Muscle of back (tissue), 3 donors: ENCODE measurements at regions not wholly inside any gene's neighbourhood (a gene's known extent, or its start where the extent isn't known, plus 50 kb on each side); places are given as distances from the start of the nearest gene placed in this dataset.

Source experiments
- DNase-seq, 3 donors: peaks; one replicate each; pipeline versions ENCODE4 v3.0.0 to v3.0.0-alpha.2; 2013

DNA sequence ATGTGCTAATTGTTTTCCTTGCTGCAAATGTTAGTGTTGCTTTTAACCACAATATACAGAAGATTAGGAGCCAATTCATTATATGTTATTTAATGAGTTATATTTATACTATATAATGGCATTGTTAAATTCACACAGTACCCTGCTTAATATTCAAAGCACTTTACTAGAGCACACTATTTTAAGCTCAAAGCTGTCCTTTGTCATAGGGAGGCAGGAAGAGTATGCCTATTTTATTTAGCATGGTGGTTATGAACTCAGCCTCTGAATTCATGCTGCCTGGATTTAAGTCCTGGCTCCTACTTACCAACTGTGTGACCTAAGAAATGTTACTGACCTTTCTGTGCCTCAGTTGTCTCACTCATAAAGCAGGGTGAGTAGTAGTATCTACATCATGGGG, 80.5 kb downstream of the FASTKD2 start:
- no peak for DNase-seq

DNA sequence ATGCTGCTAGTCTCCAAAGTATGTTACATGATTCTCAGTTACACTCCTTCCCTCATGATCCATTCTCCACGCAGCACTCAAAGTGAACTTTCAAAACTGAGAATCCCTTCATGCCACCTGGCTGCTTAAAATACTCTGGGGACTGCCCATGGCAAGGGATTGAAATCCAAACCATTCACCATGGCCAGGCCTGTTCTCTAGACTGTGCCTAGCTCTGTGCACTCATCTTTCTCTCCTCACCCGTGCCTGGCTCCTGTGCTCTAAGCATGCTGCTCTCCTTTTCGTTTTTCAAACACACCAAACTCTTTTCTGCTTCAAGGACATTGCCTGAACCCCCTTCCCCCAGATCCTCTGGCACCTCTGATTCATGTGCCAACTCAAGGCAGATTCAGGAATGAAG, 80.9 kb downstream of the FASTKD2 start:
- no peak for DNase-seq

DNA sequence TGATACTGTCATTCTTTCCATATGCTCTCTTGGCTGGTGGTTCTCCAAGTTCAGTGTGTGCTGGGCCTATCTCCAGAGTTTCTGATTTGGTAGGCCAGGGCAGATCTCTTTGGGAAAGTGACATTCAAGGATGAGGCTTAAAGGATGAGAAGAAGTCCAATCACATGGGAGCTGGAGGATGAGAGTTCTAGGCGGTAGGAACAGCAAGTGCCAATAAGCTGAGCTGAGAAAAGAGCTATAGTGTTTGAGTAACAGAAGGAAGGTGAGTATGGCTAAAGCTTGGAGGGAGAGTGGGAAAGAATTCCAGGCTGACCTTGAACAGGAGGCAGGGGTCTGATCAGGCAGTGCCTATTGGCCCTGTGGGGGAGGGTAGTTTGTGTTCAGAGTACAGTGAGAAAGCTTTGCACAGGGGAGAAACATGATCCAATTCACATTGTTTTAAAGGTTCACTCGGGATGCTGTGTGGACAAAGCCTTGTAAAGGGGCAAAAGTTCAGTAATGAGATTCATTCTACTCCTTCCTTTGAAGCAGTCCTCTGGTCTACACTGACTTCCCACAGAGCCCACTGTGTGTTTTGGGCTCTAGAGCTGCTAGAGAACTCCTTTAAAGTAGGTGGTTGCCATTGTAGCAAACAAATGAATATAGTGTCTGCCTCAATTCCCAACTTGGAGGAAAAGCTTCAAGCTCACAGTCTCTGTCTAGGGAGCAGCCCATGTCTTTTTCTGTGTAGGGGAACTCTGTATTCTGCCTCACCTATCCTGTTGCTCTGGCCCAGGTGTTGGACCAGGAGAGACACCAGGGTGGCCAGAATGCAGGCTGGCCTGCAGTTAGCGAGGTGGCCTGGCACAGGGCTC, 81.8 kb downstream of the FASTKD2 start:
- DNase-seq, result peak; percentile 48 to 81 (median 54)

DNA sequence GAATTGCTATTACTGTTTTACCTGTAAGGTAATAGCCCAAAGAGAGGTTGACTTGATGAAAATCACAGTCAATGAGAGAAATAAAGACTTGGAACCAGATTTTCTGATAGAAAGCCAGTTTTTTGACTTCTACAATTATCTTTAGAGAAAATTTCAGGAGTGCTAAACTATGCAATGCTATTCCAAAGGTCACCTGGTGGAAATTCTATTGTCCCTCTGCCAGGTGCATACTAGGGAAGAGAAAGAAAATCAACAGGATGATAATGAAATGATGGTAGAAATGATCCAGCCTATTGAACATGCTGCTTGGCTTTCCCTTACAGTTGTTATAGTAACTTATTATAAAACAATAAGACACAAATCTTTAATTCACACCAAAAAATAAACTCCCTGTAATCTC, 85.0 kb downstream of the FASTKD2 start:
- DNase-seq, result no peak

DNA sequence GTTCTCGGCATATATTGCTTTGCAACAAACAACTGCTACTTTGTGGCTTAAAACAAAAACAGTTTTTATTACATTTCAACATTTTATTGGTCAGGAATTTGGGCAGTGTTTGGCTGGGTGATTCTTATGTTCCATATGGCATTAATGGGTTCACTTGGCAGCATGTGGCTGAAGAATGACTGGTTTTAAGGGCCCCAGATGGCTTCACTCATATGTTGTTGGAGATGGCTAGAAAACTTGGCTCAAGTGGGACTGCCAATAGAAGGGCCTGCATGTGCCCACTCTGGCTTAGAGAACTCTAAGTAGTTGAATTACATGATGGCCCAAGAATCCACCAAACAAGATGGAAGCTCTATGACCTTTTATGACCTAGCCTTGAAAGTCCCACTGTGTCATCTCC, 86.1 kb downstream of the FASTKD2 start:
- no peak for DNase-seq

DNA sequence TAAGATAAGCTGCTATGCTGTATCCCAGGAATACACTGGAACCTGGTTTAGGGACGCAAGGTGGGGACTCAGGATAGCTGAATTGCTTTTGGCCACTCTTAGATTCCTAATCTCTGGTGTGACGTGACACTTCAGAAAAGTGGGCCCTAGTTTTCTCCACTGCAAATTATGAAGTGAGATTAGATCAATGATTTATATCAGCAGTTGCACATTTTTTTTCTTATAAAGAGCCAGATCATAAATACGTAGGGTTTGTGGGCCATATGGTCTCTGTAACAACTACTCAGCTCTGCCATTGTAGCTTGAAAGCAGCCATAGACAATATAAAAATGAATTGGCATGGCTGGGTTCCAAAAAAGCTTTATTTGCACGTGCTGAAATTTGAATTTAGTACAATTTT, 85.4 kb upstream of the CPO start:
- no peak for DNase-seq

DNA sequence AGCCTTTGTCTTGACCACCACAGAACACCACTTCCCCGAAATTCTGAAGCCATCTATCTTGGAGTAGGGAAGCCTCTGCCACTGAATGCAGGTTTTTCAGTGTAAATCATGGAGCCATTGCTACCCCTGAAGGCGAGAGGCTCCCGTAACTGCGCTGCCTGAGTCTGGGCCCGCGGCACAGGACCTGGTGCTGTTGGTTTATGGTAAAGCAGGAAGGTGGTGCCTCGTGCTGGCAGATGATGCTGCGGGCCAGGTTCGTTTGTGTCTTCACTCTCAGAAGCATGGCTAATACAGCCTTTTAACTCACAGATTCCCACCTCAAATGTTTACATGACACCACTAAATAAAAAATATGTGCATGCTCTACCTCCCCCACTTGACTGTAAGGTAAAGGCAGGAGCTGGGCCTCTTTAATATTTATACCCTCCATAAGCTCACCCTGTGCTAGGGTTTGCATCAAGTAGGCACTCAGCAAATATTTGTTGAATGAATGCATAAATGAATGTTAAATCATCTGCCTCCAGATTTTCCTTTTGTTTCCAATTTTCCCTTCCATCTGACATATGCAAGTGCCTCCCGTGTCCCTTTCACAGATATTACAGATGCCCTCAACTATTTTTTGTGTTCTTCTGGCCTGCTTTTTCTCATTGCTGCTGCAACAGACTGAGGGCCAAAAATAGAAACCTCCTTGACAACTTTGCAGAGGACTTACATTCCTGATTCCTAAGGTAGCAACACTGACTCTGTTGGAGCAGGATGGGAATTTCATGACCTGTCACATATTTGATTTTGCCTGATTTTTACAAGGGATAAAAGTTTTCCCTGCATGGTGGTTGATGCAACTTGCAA, 83.5 kb upstream of the CPO start:
- DNase-seq, result no peak

DNA sequence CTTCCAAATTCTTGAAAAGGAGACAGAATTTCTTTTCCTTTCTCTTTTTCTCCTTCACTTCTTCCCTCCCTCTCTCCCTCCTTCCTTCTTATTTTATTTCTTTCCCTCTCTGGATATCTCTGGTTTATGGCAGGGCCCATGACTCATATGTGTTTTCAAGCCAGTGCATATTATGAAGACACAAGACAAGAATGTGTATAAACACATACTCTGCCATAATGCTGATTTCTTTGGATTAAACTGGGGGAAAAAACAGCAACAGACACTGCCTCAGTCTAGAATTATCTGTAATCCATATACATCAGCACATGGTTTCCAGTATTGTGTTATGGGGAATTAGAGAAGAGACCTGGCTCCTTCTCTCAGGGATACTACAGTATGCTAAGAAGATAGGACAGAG, 82.8 kb upstream of the CPO start:
- peak in 2 of 3 donors; percentile 63 to 73 for DNase-seq

DNA sequence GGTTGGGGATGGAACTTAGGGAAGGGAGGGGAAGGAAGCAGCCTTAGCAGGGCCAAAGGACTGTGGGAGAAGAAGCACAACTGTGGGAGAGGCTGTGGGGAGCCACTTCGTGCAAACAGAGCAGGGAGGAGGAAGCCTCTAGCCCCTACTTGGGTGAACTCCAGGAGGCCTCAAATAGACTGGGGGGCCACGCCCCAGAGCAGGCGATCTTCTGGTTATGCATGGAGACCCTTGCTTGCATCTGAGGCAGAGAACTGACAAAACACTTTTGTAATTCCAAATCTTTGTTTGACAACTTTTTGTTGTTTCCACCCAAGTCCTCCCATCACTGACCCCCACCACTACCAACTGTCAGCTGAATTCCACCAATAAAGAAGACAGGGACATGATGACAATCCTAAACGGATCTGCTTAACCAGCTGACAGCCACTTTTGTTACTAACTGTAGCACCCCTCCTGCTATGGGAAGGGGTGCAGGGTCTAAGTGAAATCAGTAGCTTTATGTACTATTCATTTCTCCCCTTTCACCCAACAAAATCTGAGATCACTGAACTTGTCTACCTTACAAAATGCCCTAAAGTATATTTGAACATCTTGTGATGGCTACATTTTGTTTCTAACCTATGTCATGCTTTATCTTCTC, 80.5 kb upstream of the CPO start:
- DNase-seq, result no peak

DNA sequence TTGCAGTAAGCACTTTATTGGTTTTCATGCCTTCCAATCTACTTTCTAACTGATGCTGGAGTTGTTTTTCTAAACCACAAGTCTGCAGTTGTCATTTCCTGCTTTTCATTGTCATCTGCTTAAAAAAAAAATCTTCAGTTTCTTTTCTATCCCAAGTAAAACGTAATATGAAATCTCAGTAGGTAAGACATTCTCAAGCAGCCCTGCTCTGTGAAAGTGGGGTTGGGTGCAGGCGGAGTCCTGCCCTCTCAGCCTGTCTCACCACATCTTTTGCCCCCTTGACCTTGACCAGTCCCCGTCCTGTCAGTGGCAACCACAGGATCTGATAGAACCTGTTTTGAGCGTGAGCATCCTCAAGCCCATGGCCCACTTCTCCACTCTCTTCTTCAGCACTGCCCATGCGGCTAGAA, 80.0 kb upstream of the CPO start:
- DNase-seq, result no peak

DNA sequence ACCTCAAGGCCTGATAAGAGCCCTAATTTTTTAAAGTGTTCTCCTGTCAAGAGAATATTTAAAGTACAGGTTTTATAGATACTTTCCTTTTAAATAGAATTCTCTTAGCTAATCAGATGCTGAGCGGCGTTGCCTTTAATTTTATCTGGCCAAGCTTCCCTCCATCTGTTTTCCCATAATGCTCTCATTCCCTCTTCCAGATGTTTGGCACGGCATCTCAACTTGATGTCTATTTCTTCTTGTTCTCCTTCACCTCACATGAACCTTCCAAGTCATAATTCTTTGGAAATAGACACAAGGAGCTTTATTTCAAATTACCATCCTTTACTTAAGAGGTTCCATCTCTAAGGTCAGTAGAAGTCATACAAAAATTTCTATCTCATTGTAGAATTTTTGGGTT, 76.1 kb upstream of the CPO start:
- peak; percentile 82 to 94 (median 91) for DNase-seq

DNA sequence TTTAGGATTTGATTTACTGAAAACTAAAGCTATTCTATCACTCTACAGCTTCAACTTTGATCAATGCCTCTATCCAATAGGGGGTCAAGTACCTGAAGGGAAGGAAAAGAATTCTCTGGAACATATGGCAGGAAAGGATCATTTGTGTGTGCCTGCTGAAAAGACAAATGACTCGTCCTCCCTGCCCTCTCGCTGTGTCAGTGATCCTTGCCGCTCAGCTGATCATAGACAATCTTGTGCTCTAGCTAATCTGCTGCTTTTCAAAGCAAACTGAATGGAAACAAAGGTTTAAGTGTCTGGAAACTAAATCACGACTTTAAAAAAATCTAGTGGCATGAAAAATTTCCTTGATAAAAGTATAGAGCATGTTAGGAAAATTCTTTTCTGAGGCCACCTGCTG, 75.6 kb upstream of the CPO start:
- DNase-seq, result peak in 1 of 3 donors; percentile 49

DNA sequence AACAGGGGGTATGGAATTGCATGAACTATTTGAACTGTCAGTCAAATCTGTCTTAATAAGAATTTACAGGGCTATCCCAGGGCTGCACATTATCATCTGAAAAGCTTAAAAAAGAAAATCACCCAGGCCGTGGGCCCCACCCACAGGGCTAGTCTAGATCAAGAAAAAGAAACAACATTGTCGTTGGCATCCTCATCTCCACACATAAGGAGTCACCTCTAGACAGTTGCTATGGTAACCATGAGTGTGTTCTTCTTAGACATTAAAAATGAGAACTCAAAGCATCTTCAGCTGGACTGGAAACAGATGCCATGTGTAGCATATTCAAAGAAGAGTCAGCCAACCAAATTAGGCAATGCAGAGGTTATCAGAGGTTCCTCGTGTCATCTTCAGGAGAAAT, 72.3 kb upstream of the CPO start:
- DNase-seq, result no peak

DNA sequence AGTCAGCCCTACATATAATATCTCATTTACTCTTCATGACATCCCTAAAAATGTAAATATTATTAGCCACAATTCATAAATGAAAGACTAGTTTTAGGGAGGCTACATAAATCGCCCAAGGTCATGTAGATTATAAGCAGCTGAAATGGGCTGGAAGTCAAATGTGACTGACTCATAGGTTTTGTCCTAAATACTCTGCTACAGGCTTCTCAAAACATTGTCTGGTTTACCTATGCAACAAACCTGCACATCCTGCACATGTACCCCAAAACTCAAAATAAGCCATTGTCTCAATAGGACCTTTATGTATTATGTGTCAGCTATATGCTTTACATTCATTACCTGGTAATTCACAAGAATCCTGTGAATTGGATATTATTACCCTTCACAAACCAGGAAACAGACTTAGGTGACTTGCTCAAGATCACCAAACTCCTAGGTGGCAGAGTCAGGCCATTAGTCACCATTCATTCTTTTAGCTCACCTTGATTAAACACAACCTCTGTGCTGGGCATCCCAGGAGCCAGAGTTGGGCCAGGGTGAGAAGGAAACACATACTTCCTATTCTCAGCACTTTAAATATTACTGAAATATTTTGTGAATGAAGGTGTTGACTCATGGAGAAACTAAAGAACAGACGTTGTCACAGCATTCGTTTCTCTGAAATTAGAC, 69.4 kb upstream of the CPO start:
- DNase-seq, result no peak

DNA sequence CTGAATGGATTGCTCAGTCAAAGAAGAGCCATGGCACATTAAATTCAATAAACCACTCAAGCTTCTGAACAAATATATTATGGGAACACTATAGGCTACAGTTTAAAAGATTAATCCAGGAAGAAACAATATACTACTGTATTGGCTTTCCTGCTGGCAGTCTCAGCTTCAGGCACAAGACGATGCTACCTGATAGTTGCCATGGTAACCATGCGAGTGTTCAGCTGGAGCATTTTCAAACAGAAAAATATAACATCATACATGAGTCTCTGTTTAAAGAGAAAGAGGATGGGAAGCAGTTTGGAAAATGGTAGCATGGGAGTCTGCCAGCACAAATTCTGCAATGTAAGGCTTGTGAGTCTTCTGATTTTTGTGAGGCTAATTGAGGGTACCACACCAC, 65.9 kb upstream of the CPO start:
- no peak for DNase-seq

DNA sequence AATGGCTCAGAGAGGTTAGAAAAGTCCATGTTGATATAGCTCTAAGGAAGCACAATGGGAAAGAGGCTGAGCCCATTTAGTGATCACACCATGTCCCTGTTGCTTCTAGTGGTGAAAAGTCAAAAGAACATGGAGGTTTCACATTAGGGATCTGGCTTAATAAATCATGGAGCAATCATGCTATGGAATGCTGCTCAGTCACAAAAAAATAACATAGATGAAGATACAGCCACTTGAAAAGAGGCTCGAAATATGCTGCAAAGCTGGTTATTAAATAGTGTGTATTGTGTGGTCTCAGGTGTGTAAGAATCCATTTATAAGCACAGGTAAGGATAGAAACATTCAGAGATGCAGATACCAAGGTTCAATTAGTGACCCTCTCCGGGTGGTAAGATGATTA, 63.6 kb upstream of the CPO start:
- no peak for DNase-seq

DNA sequence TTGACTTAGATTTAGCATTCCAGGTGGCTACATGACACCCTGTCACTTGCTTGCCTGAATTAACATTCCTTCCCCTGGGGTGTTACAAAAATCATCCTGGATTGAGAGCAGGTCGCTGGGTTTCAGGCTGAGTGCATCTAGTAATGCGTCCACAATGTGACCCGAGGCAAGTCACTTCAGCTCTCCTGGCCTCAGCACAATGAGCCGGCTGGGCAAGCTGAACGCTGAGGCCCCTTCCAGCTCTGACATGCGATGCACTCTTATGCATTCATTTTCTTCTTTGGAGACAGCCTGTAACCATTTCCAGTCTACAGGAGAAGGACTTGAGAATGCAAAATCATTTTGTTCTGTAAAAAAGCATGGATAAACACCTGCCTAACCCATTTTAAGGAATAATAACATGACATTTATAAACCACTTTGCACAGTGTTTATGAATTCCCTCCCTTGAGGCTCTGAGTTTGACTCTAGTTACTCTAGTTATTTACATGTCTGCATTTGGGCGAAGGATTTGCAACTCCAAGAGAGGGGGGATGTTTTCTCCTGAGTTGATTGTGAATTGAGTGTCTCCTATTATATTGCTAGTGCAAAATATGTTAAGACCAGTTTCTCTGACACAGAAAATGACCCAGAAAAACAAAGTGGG, 63.0 kb upstream of the CPO start:
- DNase-seq, result no peak

DNA sequence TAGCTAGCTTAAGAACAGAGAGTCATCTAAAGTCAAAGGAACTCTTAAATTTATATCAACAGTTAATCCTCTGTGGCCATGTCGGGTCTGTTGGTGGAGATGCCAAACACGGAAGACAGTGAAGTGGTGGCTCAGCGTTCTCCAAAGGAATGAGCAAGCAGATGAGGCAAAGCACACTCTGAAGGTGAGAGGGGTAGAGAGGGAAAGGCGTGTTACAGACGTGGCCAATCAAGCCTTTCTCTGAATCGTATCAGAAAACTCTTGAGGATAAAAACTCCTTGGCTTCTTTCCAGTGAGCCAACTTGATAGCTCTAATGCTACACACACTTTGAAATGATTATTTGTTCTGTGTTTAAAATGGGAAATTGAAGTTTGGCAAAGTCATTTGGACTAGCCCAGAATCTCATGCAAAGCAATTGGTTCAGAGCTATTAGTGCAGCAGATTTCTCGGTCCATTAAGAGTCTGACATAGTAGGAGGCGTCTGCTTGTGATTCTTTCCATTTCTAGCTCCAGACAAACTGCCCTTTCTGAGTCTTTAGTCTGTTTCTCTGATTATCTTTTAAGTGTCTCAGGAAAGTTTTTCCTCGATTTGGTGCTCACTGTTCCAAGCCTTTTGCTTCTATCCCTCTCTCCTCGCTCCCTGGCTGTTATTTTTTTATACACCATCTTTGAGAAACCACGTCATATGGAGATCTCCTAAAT, 57.5 kb upstream of the CPO start:
- DNase-seq, result peak; percentile 52 to 85 (median 76)

DNA sequence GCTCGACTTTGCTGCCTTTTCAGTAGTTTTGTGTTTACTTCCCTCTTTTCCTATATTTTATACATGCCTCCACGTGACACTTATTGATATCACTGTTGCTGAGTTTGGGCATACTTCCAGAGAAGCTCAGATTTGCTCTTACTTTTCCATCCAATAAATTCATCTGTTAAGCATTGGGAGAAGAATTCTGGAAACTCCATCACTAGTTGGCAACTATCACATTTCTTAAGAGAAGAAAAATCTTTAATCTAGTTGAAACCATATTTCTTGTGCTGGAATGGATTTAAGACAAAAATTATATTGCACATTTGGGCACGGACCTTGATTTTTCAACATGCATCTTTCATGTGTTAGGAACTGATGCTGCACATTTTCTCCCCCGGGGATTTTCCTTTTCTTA, 52.6 kb upstream of the CPO start:
- peak; percentile 51 to 86 (median 73) for DNase-seq

DNA sequence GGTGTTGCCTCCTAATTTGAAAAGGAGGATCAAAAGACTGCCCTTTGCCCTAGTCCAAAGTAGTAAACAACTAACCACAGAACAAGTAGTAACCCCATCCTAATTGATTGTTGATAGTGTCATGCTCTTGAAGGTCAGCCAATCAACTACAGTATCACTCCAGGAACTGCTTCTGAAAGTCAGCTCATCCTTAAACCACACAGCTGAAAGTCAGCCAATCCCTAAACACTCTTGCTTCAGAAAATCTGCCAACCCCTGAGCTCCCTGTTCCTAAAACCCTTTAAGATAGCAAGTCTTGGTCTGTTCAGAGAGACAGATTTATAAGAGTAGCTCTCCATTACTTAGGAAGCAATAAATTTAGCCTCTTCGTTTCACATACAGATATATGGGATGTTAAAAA, 51.6 kb upstream of the CPO start:
- DNase-seq, result no peak
